SK-N-SH (cell line): ENCODE measurements at regions not wholly inside any gene's neighbourhood (a gene's known extent, or its start where the extent isn't known, plus 50 kb on each side); places are given as distances from the start of the nearest gene placed in this dataset.

Experiments
- CHD2 ChIP-seq: fragments of 150-350 bp; IDR thresholded peaks from 2 replicates; pipeline ENCODE4 v1.6.1; 2018; ENCODE audit warnings: low read length; ENCODE audit not compliant: partially characterized antibody
- FOXM1 ChIP-seq: IDR thresholded peaks from 2 replicates; pipeline ENCODE4 v1.4.0; 2012; ENCODE audit warnings: low read depth, mild to moderate bottlenecking
- TF ChIP-seq, protein P1 (sequence below): fragments of 200-600 bp; sonication (generic); IDR thresholded peaks from 2 replicates; pipeline ENCODE4 v1.6.1; 2017; ENCODE audit warnings: antibody characterized with exemption, mild to moderate bottlenecking, moderate library complexity

DNA sequence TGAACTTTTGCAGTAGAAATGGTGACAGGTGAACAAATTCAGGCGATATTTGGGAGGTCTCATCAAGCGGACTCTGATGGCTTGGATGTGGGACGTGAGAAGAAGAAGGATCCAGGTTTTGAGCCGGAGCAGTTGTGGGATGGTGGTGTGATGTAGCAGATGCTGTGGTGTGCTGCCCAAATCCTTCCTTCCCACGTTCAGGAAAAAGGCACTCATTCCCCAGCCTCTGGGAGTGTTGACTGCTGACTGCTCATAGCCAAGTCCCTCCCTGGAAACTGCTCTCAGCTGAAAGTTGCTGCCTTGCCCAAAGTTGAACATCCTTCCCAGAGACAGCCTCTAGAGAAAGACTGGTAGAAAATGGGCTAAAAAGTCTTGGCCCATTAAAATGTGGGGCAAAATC is 890.3 kb upstream of the ACVR2A start:
- TF ChIP-seq, protein P1, sequence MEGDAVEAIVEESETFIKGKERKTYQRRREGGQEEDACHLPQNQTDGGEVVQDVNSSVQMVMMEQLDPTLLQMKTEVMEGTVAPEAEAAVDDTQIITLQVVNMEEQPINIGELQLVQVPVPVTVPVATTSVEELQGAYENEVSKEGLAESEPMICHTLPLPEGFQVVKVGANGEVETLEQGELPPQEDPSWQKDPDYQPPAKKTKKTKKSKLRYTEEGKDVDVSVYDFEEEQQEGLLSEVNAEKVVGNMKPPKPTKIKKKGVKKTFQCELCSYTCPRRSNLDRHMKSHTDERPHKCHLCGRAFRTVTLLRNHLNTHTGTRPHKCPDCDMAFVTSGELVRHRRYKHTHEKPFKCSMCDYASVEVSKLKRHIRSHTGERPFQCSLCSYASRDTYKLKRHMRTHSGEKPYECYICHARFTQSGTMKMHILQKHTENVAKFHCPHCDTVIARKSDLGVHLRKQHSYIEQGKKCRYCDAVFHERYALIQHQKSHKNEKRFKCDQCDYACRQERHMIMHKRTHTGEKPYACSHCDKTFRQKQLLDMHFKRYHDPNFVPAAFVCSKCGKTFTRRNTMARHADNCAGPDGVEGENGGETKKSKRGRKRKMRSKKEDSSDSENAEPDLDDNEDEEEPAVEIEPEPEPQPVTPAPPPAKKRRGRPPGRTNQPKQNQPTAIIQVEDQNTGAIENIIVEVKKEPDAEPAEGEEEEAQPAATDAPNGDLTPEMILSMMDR = no peak
- TF ChIP-seq CHD2 (no peak), FOXM1 (no peak)
